GM12878 (cell line): ENCODE measurements at regions not wholly inside any gene's neighbourhood (a gene's known extent, or its start where the extent isn't known, plus 50 kb on each side); places are given as distances from the start of the nearest gene placed in this dataset.

Experiments used
- ATAC-seq: fragments of 200-7000 bp; cut with Tn5 transposase; 3 replicates; pipeline ENCODE4 v1.9.1; 2020; ENCODE audit warnings: mild to moderate bottlenecking, moderate library complexity
- BruUV-seq: library from RNA; stranded (reverse); fragments of 400-500 nt; replicated peaks from 2 replicates; lab custom pipeline; 2021; lab: Mats Ljungman, UMichigan
- CTCF ChIA-PET: fragments of 300-600 bp; sonication (Branson Sonifier 250); formaldehyde crosslinking; extraction: SDS; loops from one replicate; lab custom pipeline; 2021; ENCODE audit warnings: inconsistent platforms; lab: Yijun Ruan, JAX
- POLR2A ChIA-PET: fragments of 350-600 bp; formaldehyde crosslinking; extraction: SDS; loops from one replicate; lab custom pipeline; 2021; ENCODE audit warnings: inconsistent platforms; lab: Charles Lee
- RAD21 ChIA-PET: fragments of 300-600 bp; sonication (Branson Sonifier 250); formaldehyde crosslinking; loops from one replicate; lab custom pipeline; 2023; ENCODE audit warnings: antibody characterized with exemption; ENCODE audit not compliant: unreplicated experiment; lab: Charles Lee
- SMC1A ChIA-PET: fragments of 300-600 bp; sonication (Branson Sonifier 250); formaldehyde crosslinking; loops from one replicate; lab custom pipeline; 2023; ENCODE audit not compliant: unreplicated experiment, uncharacterized antibody; lab: Charles Lee
- DNase-seq: peaks from one replicate; pipeline ENCODE4 v3.0.0-alpha.2; 2011; ENCODE audit warnings: low read depth, low spot score
- FAIRE-seq: peaks from 3 replicates; lab custom pipeline; 2011; peaks lifted over from hg19 to GRCh38; lab: Jason Lieb, UNC
- H2AFZ ChIP-seq: 2 replicates; pipeline ENCODE4 v1.6.0; 2011; ENCODE audit warnings: low read depth, low read length, control low read depth; ENCODE audit not compliant: control insufficient read depth
- H3K27ac ChIP-seq: 2 replicates; pipeline ENCODE4 v1.5.1; 2011; ENCODE audit warnings: control low read depth; ENCODE audit not compliant: control insufficient read depth, insufficient read depth
- H3K27me3 ChIP-seq, 2 experiments: replicated peaks in 1 of 2; 2 replicates each; pipeline versions ENCODE4 v1.6.0 to v1.6.1; 2011; ENCODE audit warnings: low read length in 1 of 2; ENCODE audit not compliant: control insufficient read depth in 2 of 2, insufficient read depth in 2 of 2
- H3K36me3 ChIP-seq, 2 experiments: 2 replicates each; pipeline ENCODE4 v1.5.1; 2011; ENCODE audit warnings: low read length in 1 of 2; ENCODE audit not compliant: control insufficient read depth in 2 of 2, insufficient read depth in 2 of 2
- H3K4me1 ChIP-seq: 2 replicates; pipeline ENCODE4 v1.6.1; 2011; ENCODE audit warnings: mild to moderate bottlenecking, low read length, moderate library complexity, mixed read lengths; ENCODE audit not compliant: control insufficient read depth, insufficient read depth
- H3K4me2 ChIP-seq: 2 replicates; pipeline ENCODE4 v1.6.0; 2011; ENCODE audit warnings: control low read depth; ENCODE audit not compliant: control insufficient read depth, insufficient read depth
- H3K4me3 ChIP-seq: fragments of 200-600 bp; sonication (generic); 2 replicates; pipeline ENCODE4 v1.5.1; 2016
- H3K79me2 ChIP-seq: 2 replicates; pipeline ENCODE4 v1.6.0; 2011; ENCODE audit warnings: low read length; ENCODE audit not compliant: control insufficient read depth, insufficient read depth
- H3K9ac ChIP-seq: 2 replicates; pipeline ENCODE4 v1.8.0; 2011; ENCODE audit warnings: low read length, control low read depth, mixed read lengths; ENCODE audit not compliant: control insufficient read depth, insufficient read depth
- H3K9me3 ChIP-seq: replicated peaks from 3 replicates; pipeline ENCODE4 v1.5.1; 2011; ENCODE audit warnings: mild to moderate bottlenecking, low read length; ENCODE audit not compliant: control insufficient read depth, insufficient read depth
- H4K20me1 ChIP-seq: 2 replicates; pipeline ENCODE4 v1.6.0; 2011; ENCODE audit not compliant: control insufficient read depth, insufficient read depth
- CHD1 ChIP-seq: IDR thresholded peaks from 2 replicates; pipeline ENCODE4 v1.6.1; 2012; ENCODE audit warnings: low read depth, low read length, improper control_type of control experiment
- FOXM1 ChIP-seq: IDR thresholded peaks from 2 replicates; pipeline ENCODE4 v1.6.1; 2012; ENCODE audit warnings: low read depth, mild to moderate bottlenecking, inconsistent platforms, low read length, moderate library complexity
- GATAD2B ChIP-seq: fragments of 450-650 bp; conservative IDR thresholded peaks from 2 replicates; pipeline ENCODE4 v1.6.1; 2017; ENCODE audit warnings: low read depth, mild to moderate bottlenecking, moderate library complexity
- RB1 ChIP-seq: fragments of 450-650 bp; formaldehyde crosslinking; IDR thresholded peaks from 2 replicates; pipeline ENCODE4 v1.6.1; 2017; ENCODE audit warnings: mild to moderate bottlenecking, borderline replicate concordance
- ZNF687 ChIP-seq: fragments of 450-650 bp; IDR thresholded peaks from 2 replicates; pipeline ENCODE4 v1.6.1; 2017; ENCODE audit warnings: mild to moderate bottlenecking, moderate library complexity
- WGBS: methylation state at CpG from one replicate; pipeline ENCODE4 v1.1.6; 2016; ENCODE audit warnings: low lambda C conversion rate; ENCODE audit not compliant: insufficient replicate concordance, insufficient coverage; ENCODE audit errors: missing lambda C conversion rate; 5-methylcytosine and 5-hydroxymethylcytosine counted together
- in situ Hi-C: fragments of 300-500 bp; cut with MboI; formaldehyde crosslinking; loops from 9 replicates; pipeline ENCODE4 v1.14.3; 2018; ENCODE audit warnings: mixed read lengths
- intact Hi-C: fragments of 100-400 bp; cut with micrococcal nuclease; formaldehyde crosslinking; loops from one replicate; pipeline ENCODE4 v1.14.2; 2022; ENCODE audit not compliant: unreplicated experiment

- FAIRE-seq, result no peak
- Histone ChIP-seq H3K27me3 (no peaks in the 10 kb centered on the region), H3K79me2 (no peaks in the 10 kb centered on the region), H3K4me1 (no peaks in the 10 kb centered on the region), H3K9me3 (no peaks in the 10 kb centered on the region), H3K9ac (no peak overlapping the region), H3K4me2 (no peak overlapping the region), H2AFZ (no peak overlapping the region), H3K36me3 (no peaks in the 10 kb centered on the region), H4K20me1 (no peaks in the 10 kb centered on the region), H3K4me3 (no peak overlapping the region), H3K27ac (no peak overlapping the region)
- BruUV-seq, result no TSS peak
- ChIA-PET CTCF (no interaction called here), POLR2A (no interaction called here), SMC1A (no interaction called here), RAD21 (no interaction called here)
- ATAC-seq, result no peak
- in situ Hi-C loops, result no loop called here
- DNase-seq, result no peak
- WGBS, result 53% methylated on average over 39 of the region's 41 CpGs
- intact Hi-C loops, result loop anchor here (2.0 kb wide), 1 partner anchor 51 kb away; no protein-coding TSS in a partner anchor
- TF ChIP-seq GATAD2B, result no peak
- no peak for TF ChIP-seq FOXM1
- TF ChIP-seq ZNF687, result no peak
- TF ChIP-seq RB1, result no peak
- TF ChIP-seq CHD1, result no peak
Measured at GRCh38 chr14:101227611-101228594, 324.4 kb upstream of the RTL1 start.
